ENCODE measurements at regions not wholly inside any gene's neighbourhood (a gene's known extent, or its start where the extent isn't known, plus 50 kb on each side); places are given as distances from the start of the nearest gene placed in this dataset.
"Not testable (repeated sequence)": the region's sequence is repeated elsewhere in the genome, so short reads cannot be mapped to it uniquely, and the experiment has no call there.

- no peaks in the 10 kb centered on the region for H3K4me1 ChIP-seq (ENCODE audit: control insufficient read depth, low read depth, low read length)
- no peak overlapping the region for H3K27ac ChIP-seq (ENCODE audit: low read length)
- no peaks in the 10 kb centered on the region for H3K36me3 ChIP-seq (ENCODE audit: control insufficient read depth, low read depth, low read length)
- H3K9me3 ChIP-seq (ENCODE audit: control insufficient read depth, low read depth, low read length), result no peaks in the 10 kb centered on the region
- no peak overlapping the region for H3K9ac ChIP-seq (ENCODE audit: low read length)
- no peaks in the 10 kb centered on the region for H3K27me3 ChIP-seq (ENCODE audit: control insufficient read depth, insufficient read depth, low read length)
- no peak overlapping the region for H3K4me3 ChIP-seq (ENCODE audit: low read length)
These were observed 292.6 kb downstream of the DMAC1 start for GRCh38 chr9:7507026-7507425.

- H3K4me3 ChIP-seq (ENCODE audit: low read length), result no peak overlapping the region
- H3K36me3 ChIP-seq (ENCODE audit: control insufficient read depth, low read depth, low read length), result no peaks in the 10 kb centered on the region
- H3K9me3 ChIP-seq (ENCODE audit: control insufficient read depth, low read depth, low read length), result no peaks in the 10 kb centered on the region
- no peaks in the 10 kb centered on the region for H3K27me3 ChIP-seq (ENCODE audit: control insufficient read depth, insufficient read depth, low read length)
- H3K27ac ChIP-seq (ENCODE audit: low read length), result no peak overlapping the region
- no peak overlapping the region for H3K9ac ChIP-seq (ENCODE audit: low read length)
- no peaks in the 10 kb centered on the region for H3K4me1 ChIP-seq (ENCODE audit: control insufficient read depth, low read depth, low read length)
These were observed 299.1 kb downstream of the DMAC1 start for GRCh38 chr9:7500521-7500920.

DNA sequence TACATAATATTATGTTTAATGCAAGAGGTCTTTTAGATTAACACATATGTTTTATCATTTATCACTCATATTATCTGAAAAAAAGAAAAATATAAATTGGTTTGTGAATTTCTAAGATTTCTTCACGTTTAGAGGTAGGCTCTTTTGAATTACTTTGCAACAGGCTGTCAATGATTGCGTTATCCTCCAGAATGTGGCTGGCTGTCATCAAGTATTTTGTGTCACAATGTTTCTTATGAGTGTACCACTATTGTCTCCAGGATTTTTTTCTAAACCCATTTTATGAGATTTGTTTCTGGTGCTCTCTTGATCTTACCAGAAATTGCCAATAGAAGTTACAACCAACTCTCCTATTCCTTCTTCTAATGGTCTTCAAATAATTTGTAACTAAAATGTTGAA, 307.9 kb downstream of the DMAC1 start:
- Histone ChIP-seq H3K27ac (ENCODE audit: low read length) (no peak overlapping the region), H3K4me1 (ENCODE audit: control insufficient read depth, low read depth, low read length) (no peaks in the 10 kb centered on the region), H3K27me3 (ENCODE audit: control insufficient read depth, insufficient read depth, low read length) (no peaks in the 10 kb centered on the region), H3K36me3 (ENCODE audit: control insufficient read depth, low read depth, low read length) (no peaks in the 10 kb centered on the region), H3K9me3 (ENCODE audit: control insufficient read depth, low read depth, low read length) (no peaks in the 10 kb centered on the region), H3K9ac (ENCODE audit: low read length) (no peak overlapping the region), H3K4me3 (ENCODE audit: low read length) (no peak overlapping the region)

- Histone ChIP-seq H3K27me3 (ENCODE audit: control insufficient read depth, insufficient read depth, low read length) (no peaks in the 10 kb centered on the region), H3K36me3 (ENCODE audit: control insufficient read depth, low read depth, low read length) (no peaks in the 10 kb centered on the region), H3K9me3 (ENCODE audit: control insufficient read depth, low read depth, low read length) (no peaks in the 10 kb centered on the region), H3K9ac (ENCODE audit: low read length) (no peak overlapping the region), H3K4me1 (ENCODE audit: control insufficient read depth, low read depth, low read length) (no peaks in the 10 kb centered on the region), H3K27ac (ENCODE audit: low read length) (no peak overlapping the region), H3K4me3 (ENCODE audit: low read length) (no peak overlapping the region)
These were observed 309.1 kb downstream of the DMAC1 start for GRCh38 chr9:7490317-7491108.

DNA sequence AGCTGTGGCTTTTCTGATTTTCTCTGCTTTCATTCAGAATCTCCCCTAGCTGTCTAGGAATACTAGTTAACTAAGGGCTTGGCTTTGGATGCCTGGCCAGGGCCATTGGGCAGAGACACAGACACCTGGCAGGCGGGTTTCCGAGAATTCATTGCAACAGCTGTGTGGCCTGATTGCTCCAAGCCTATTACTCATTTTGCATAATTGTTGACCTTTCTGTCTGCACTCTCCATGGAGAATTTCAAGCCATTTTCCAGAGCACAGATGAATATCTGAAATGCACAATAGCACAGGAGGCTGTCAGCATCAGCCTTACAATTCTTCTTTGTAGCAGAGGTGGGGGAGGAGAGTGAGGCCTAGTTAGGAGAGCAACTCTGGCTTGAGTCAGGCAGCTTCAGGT, 310.5 kb downstream of the DMAC1 start:
- H3K4me1 ChIP-seq (ENCODE audit: control insufficient read depth, low read depth, low read length), result no peaks in the 10 kb centered on the region
- H3K36me3 ChIP-seq (ENCODE audit: control insufficient read depth, low read depth, low read length), result no peaks in the 10 kb centered on the region
- no peak overlapping the region for H3K27ac ChIP-seq (ENCODE audit: low read length)
- no peaks in the 10 kb centered on the region for H3K9me3 ChIP-seq (ENCODE audit: control insufficient read depth, low read depth, low read length)
- no peak overlapping the region for H3K4me3 ChIP-seq (ENCODE audit: low read length)
- H3K9ac ChIP-seq (ENCODE audit: low read length), result no peak overlapping the region
- no peaks in the 10 kb centered on the region for H3K27me3 ChIP-seq (ENCODE audit: control insufficient read depth, insufficient read depth, low read length)

- H3K27me3 ChIP-seq (ENCODE audit: control insufficient read depth, insufficient read depth, low read length); H3K27ac ChIP-seq (ENCODE audit: low read length); H3K9ac ChIP-seq (ENCODE audit: low read length); H3K4me1 ChIP-seq (ENCODE audit: control insufficient read depth, low read depth, low read length); H3K9me3 ChIP-seq (ENCODE audit: control insufficient read depth, low read depth, low read length); H3K4me3 ChIP-seq (ENCODE audit: low read length); H3K36me3 ChIP-seq (ENCODE audit: control insufficient read depth, low read depth, low read length): not testable (repeated sequence)
These were observed 315.6 kb downstream of the DMAC1 start for GRCh38 chr9:7484014-7484413.

- no peak overlapping the region for H3K9ac ChIP-seq (ENCODE audit: low read length)
- no peaks in the 10 kb centered on the region for H3K4me1 ChIP-seq (ENCODE audit: control insufficient read depth, low read depth, low read length)
- H3K27ac ChIP-seq (ENCODE audit: low read length), result no peak overlapping the region
- H3K27me3 ChIP-seq (ENCODE audit: control insufficient read depth, insufficient read depth, low read length), result no peaks in the 10 kb centered on the region
- no peaks in the 10 kb centered on the region for H3K9me3 ChIP-seq (ENCODE audit: control insufficient read depth, low read depth, low read length)
- no peak overlapping the region for H3K4me3 ChIP-seq (ENCODE audit: low read length)
- no peaks in the 10 kb centered on the region for H3K36me3 ChIP-seq (ENCODE audit: control insufficient read depth, low read depth, low read length)
These were observed 318.0 kb downstream of the DMAC1 start for GRCh38 chr9:7481570-7481969.

DNA sequence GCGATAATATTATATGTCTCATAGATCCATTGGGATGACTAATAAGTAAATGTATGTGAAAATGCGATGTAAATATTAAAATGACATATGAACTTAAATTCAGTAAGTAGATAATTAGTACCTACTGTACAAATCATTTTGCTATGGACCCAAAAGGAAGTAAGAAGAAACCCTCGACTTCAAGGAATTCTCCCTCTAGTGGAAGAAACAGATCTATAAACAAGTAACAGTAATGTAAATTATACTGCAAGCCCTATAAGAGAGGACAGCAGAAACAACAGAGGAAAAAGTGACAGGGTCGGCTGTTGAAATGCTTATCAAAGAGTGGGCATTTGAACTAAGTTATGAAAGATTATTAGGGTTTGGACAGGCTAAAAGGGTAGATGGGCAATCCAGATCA, 320.3 kb downstream of the DMAC1 start:
- H3K9me3 ChIP-seq (ENCODE audit: control insufficient read depth, low read depth, low read length), result no peaks in the 10 kb centered on the region
- H3K36me3 ChIP-seq (ENCODE audit: control insufficient read depth, low read depth, low read length), result no peaks in the 10 kb centered on the region
- no peaks in the 10 kb centered on the region for H3K27me3 ChIP-seq (ENCODE audit: control insufficient read depth, insufficient read depth, low read length)
- H3K9ac ChIP-seq (ENCODE audit: low read length), result no peak overlapping the region
- no peak overlapping the region for H3K27ac ChIP-seq (ENCODE audit: low read length)
- no peaks in the 10 kb centered on the region for H3K4me1 ChIP-seq (ENCODE audit: control insufficient read depth, low read depth, low read length)
- H3K4me3 ChIP-seq (ENCODE audit: low read length), result no peak overlapping the region

- no peak overlapping the region for H3K9ac ChIP-seq (ENCODE audit: low read length)
- no peaks in the 10 kb centered on the region for H3K9me3 ChIP-seq (ENCODE audit: control insufficient read depth, low read depth, low read length)
- H3K27me3 ChIP-seq (ENCODE audit: control insufficient read depth, insufficient read depth, low read length), result no peaks in the 10 kb centered on the region
- H3K27ac ChIP-seq (ENCODE audit: low read length), result no peak overlapping the region
- no peaks in the 10 kb centered on the region for H3K36me3 ChIP-seq (ENCODE audit: control insufficient read depth, low read depth, low read length)
- no peaks in the 10 kb centered on the region for H3K4me1 ChIP-seq (ENCODE audit: control insufficient read depth, low read depth, low read length)
- no peak overlapping the region for H3K4me3 ChIP-seq (ENCODE audit: low read length)
These were observed 320.9 kb downstream of the DMAC1 start for GRCh38 chr9:7478646-7479045.

DNA sequence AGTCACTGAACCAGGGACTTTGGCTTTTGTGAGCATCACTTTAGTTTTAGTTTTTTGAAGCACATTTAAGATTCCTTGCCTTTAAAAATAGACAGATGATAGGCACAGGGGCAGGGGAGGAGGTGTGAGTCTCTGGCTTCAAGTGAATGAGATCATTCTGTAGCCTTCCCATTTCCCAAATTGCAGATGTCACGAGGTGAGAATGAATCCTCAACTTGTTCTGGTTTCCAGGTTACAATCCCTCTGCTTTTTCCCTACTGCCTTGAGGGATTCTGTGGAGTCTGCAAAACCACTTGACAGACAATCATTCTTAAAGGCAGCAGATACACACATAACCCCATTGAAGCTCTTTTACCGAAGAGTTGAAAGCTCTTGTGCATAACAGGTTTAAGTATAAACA, 332.4 kb downstream of the DMAC1 start:
- H3K4me3 ChIP-seq (ENCODE audit: low read length), result no peak overlapping the region
- H3K9me3 ChIP-seq (ENCODE audit: control insufficient read depth, low read depth, low read length), result no peaks in the 10 kb centered on the region
- H3K27me3 ChIP-seq (ENCODE audit: control insufficient read depth, insufficient read depth, low read length), result no peaks in the 10 kb centered on the region

DNA sequence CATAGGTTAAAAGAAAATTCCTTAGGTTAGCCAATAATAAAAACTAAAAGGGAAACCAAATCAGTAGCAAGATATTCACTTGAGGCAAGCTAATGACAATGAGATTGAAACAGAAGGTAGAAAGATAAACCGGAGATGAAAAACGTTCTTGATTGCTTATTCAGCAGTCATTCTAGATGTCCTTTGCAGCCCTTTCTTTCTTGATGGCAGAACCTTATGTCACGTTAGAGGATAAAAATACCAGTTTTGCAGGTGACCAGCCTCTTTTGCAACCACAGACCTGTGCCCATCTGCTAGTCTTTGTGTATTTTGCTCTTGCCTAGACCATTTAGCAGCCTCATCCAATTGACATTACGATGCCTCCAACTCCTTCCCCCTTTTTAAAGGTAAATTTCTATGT, 337.8 kb downstream of the DMAC1 start:
- H3K4me1 ChIP-seq (ENCODE audit: control insufficient read depth, low read depth, low read length), result no peaks in the 10 kb centered on the region
- no peak overlapping the region for H3K4me3 ChIP-seq (ENCODE audit: low read length)
- H3K36me3 ChIP-seq (ENCODE audit: control insufficient read depth, low read depth, low read length), result no peaks in the 10 kb centered on the region
- H3K9ac ChIP-seq (ENCODE audit: low read length), result no peak overlapping the region
- peaks cover 5% of the 10 kb centered on the region for H3K9me3 ChIP-seq (ENCODE audit: control insufficient read depth, low read depth, low read length)
- no peaks in the 10 kb centered on the region for H3K27me3 ChIP-seq (ENCODE audit: control insufficient read depth, insufficient read depth, low read length)
- H3K27ac ChIP-seq (ENCODE audit: low read length), result no peak overlapping the region

More for the DNA sequence above, 332.4 kb downstream of the DMAC1 start:
- no peaks in the 10 kb centered on the region for H3K36me3 ChIP-seq (ENCODE audit: control insufficient read depth, low read depth, low read length)
- H3K27ac ChIP-seq (ENCODE audit: low read length), result no peak overlapping the region
- no peaks in the 10 kb centered on the region for H3K4me1 ChIP-seq (ENCODE audit: control insufficient read depth, low read depth, low read length)
- H3K9ac ChIP-seq (ENCODE audit: low read length), result no peak overlapping the region

- H3K27me3 ChIP-seq (ENCODE audit: control insufficient read depth, insufficient read depth, low read length), result no peaks in the 10 kb centered on the region
- H3K36me3 ChIP-seq (ENCODE audit: control insufficient read depth, low read depth, low read length), result no peaks in the 10 kb centered on the region
- H3K9ac ChIP-seq (ENCODE audit: low read length), result no peak overlapping the region
- no peak overlapping the region for H3K4me3 ChIP-seq (ENCODE audit: low read length)
- H3K27ac ChIP-seq (ENCODE audit: low read length), result no peak overlapping the region
- H3K9me3 ChIP-seq (ENCODE audit: control insufficient read depth, low read depth, low read length), result peaks cover 5% of the 10 kb centered on the region
- no peaks in the 10 kb centered on the region for H3K4me1 ChIP-seq (ENCODE audit: control insufficient read depth, low read depth, low read length)
These were observed 342.6 kb downstream of the DMAC1 start for GRCh38 chr9:7456793-7457530.
